ENCODE measurements at regions not wholly inside any gene's neighbourhood (a gene's known extent, or its start where the extent isn't known, plus 50 kb on each side); places are given as distances from the start of the nearest gene placed in this dataset.

DNA sequence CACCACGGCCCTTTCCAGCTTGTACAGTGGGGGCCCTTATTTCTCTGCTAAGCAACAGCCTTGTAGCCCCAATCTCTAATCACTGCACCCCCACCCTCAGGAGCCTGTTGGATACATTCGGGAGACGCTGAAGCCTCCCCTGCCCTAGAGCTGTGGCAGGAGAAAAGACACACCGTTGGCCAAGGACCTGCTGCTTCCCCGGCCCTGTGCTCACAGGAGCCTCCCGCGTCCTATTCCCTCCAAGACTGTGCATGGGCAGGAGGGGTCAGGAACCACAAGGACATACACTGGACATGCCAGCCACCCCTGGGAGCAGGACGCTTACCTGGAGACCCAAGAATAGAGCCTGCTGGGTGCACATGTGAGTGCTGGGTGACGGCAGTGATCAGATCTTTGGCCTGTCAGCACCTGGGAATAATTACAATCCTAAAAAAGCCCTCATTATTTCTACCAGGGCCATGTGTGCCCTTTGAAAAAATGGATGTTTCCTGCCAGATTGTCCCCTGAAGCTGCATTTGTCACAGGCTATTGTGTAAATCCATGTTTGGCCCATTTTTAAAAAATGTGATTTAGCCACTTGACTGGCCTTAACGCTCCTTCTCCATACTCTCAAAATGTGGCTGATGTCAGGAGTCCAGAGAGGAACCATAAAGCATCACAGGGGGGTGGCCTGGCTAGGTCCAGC, 590.6 kb downstream of the MATN1 start:
- TF ChIP-seq SIN3A (IDR thresholded peaks at IDR 0.05; ENCODE audit: borderline replicate concordance, insufficient read depth, low read length) (no peak), TAF1 (IDR thresholded peaks at IDR 0.05; ENCODE audit: borderline replicate concordance, insufficient read depth, low read length) (no peak), FOXP2 (optimal IDR thresholded peaks at IDR 0.05; ENCODE audit: borderline replicate concordance, extremely low read depth, extremely low read length, insufficient read depth) (no peak), POLR2AphosphoS5 (IDR thresholded peaks at IDR 0.05; ENCODE audit: low read depth, low read length) (no peak), REST (IDR thresholded peaks at IDR 0.05; ENCODE audit: insufficient read depth in 1 of 2, low read depth in 2 of 2, low read length in 2 of 2) (no peak)

DNA sequence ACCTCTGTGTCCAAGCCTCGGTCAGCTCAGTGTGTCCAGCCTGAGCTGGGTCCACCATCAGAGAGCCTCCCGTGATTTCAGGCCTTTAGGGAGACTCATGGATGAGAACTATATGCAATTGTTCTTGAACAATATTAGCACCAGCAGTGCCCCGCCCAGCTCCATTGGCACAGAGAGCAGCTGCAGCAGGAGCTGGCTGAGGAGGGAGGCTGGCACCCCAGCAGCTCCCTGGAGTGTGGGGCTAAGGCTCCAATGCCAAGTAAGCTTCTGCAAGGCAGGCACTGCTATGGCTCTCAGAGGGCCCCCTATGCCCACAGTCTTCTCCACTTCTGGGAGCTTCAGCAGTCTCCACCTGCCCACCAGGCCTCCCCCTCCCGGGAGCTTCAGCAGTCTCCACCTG, 593.3 kb downstream of the MATN1 start:
- TF ChIP-seq TAF1 (IDR thresholded peaks at IDR 0.05; ENCODE audit: borderline replicate concordance, insufficient read depth, low read length), result no peak
- no peak for TF ChIP-seq SIN3A (IDR thresholded peaks at IDR 0.05; ENCODE audit: borderline replicate concordance, insufficient read depth, low read length)
- no peak for TF ChIP-seq REST (IDR thresholded peaks at IDR 0.05; ENCODE audit: insufficient read depth in 1 of 2, low read depth in 2 of 2, low read length in 2 of 2)
- TF ChIP-seq POLR2AphosphoS5 (IDR thresholded peaks at IDR 0.05; ENCODE audit: low read depth, low read length), result no peak
- TF ChIP-seq FOXP2 (optimal IDR thresholded peaks at IDR 0.05; ENCODE audit: borderline replicate concordance, extremely low read depth, extremely low read length, insufficient read depth), result no peak

- TF ChIP-seq POLR2AphosphoS5 (IDR thresholded peaks at IDR 0.05; ENCODE audit: low read depth, low read length), result no peak
- no peak for TF ChIP-seq SIN3A (IDR thresholded peaks at IDR 0.05; ENCODE audit: borderline replicate concordance, insufficient read depth, low read length)
- no peak for TF ChIP-seq TAF1 (IDR thresholded peaks at IDR 0.05; ENCODE audit: borderline replicate concordance, insufficient read depth, low read length)
- TF ChIP-seq FOXP2 (optimal IDR thresholded peaks at IDR 0.05; ENCODE audit: borderline replicate concordance, extremely low read depth, extremely low read length, insufficient read depth), result no peak
- no peak for TF ChIP-seq REST (IDR thresholded peaks at IDR 0.05; ENCODE audit: insufficient read depth in 1 of 2, low read depth in 2 of 2, low read length in 2 of 2)
These were observed 593.8 kb downstream of the MATN1 start for GRCh38 chr1:30129421-30130055.

- no peak for TF ChIP-seq REST (IDR thresholded peaks at IDR 0.05; ENCODE audit: insufficient read depth in 1 of 2, low read depth in 2 of 2, low read length in 2 of 2)
- TF ChIP-seq POLR2AphosphoS5 (IDR thresholded peaks at IDR 0.05; ENCODE audit: low read depth, low read length), result no peak
- no peak for TF ChIP-seq TAF1 (IDR thresholded peaks at IDR 0.05; ENCODE audit: borderline replicate concordance, insufficient read depth, low read length)
- TF ChIP-seq SIN3A (IDR thresholded peaks at IDR 0.05; ENCODE audit: borderline replicate concordance, insufficient read depth, low read length), result no peak
- no peak for TF ChIP-seq FOXP2 (optimal IDR thresholded peaks at IDR 0.05; ENCODE audit: borderline replicate concordance, extremely low read depth, extremely low read length, insufficient read depth)
These were observed 594.4 kb downstream of the MATN1 start for GRCh38 chr1:30129001-30129408.

Data from PFSK-1 (cell line).